ENCODE measurements at regions not wholly inside any gene's neighbourhood (a gene's known extent, or its start where the extent isn't known, plus 50 kb on each side); places are given as distances from the start of the nearest gene placed in this dataset.

- TF ChIP-seq TAF1 (IDR thresholded peaks at IDR 0.05; ENCODE audit: borderline replicate concordance, low read depth, low read length) (no peak), POLR2A (IDR thresholded peaks at IDR 0.05; ENCODE audit: low read depth, low read length) (no peak), POLR2AphosphoS5 (IDR thresholded peaks at IDR 0.05; ENCODE audit: low read depth, low read length) (no peak)
These were observed 73.0 kb upstream of the OPRM1 start for GRCh38 chr6:153966001-153966400.

Measured in GM12892 (cell line).